Loucy (cell line): ENCODE measurements at regions not wholly inside any gene's neighbourhood (a gene's known extent, or its start where the extent isn't known, plus 50 kb on each side); places are given as distances from the start of the nearest gene placed in this dataset.

Experiments
- H2AFZ ChIP-seq: fragments of 200-600 bp; sonication (generic); 2 replicates; pipeline ENCODE4 v1.6.0; 2016; ENCODE audit warnings: antibody characterized with exemption, mild to moderate bottlenecking, low read length, moderate library complexity
- H3F3A ChIP-seq: fragments of 200-600 bp; 2 replicates; pipeline ENCODE4 v1.6.0; 2016; ENCODE audit warnings: antibody characterized with exemption, low read depth, mild to moderate bottlenecking
- H3K27me3 ChIP-seq: fragments of 200-600 bp; sonication (generic); 2 replicates; pipeline ENCODE4 v1.6.1; 2014; ENCODE audit warnings: low read length, mild to moderate bottlenecking; ENCODE audit not compliant: insufficient read depth, poor library complexity, severe bottlenecking
- H3K36me3 ChIP-seq: fragments of 200-600 bp; sonication (generic); 2 replicates; pipeline ENCODE4 v1.6.1; 2016; ENCODE audit warnings: low read length; ENCODE audit not compliant: insufficient read depth
- H3K4me1 ChIP-seq: fragments of 200-600 bp; sonication (generic); 2 replicates; pipeline ENCODE4 v1.5.1; 2014; ENCODE audit warnings: low read length, mild to moderate bottlenecking; ENCODE audit not compliant: insufficient read depth, poor library complexity, severe bottlenecking
- H3K4me2 ChIP-seq: fragments of 200-600 bp; sonication (generic); 2 replicates; pipeline ENCODE4 v1.6.0; 2014; ENCODE audit warnings: antibody characterized with exemption, low read length, low read depth, mild to moderate bottlenecking; ENCODE audit not compliant: poor library complexity, severe bottlenecking
- H3K4me3 ChIP-seq: fragments of 200-600 bp; sonication (generic); 2 replicates; pipeline ENCODE4 v1.5.1; 2014; ENCODE audit warnings: low read length, mild to moderate bottlenecking, mixed read lengths; ENCODE audit not compliant: poor library complexity, severe bottlenecking
- H3K79me2 ChIP-seq: fragments of 200-600 bp; sonication (generic); 2 replicates; pipeline ENCODE4 v1.6.1; 2014; ENCODE audit warnings: low read length; ENCODE audit not compliant: insufficient read depth
- H3K9ac ChIP-seq: fragments of 200-600 bp; sonication (generic); 2 replicates; pipeline ENCODE4 v1.6.0; 2014; ENCODE audit warnings: mild to moderate bottlenecking, low read depth, low read length, moderate library complexity; ENCODE audit not compliant: poor library complexity, severe bottlenecking
- H3K9me2 ChIP-seq: fragments of 200-600 bp; sonication (generic); replicated peaks from 2 replicates; pipeline ENCODE4 v1.6.1; 2016; ENCODE audit warnings: low read depth, low read length, mixed read lengths
- H3K9me3 ChIP-seq: fragments of 200-600 bp; sonication (generic); 2 replicates; pipeline ENCODE4 v1.6.1; 2014; ENCODE audit warnings: mild to moderate bottlenecking, antibody characterized with exemption, low read length, low read depth; ENCODE audit not compliant: insufficient read depth
- H4K20me1 ChIP-seq: fragments of 200-600 bp; sonication (generic); 2 replicates; pipeline ENCODE4 v1.6.0; 2014; ENCODE audit warnings: antibody characterized with exemption, low read length, mild to moderate bottlenecking; ENCODE audit not compliant: insufficient read depth, poor library complexity, severe bottlenecking
- EZH2phosphoT487 ChIP-seq: fragments of 200-600 bp; IDR thresholded peaks from 2 replicates; pipeline ENCODE4 v1.6.1; 2018; ENCODE audit warnings: antibody characterized with exemption, mild to moderate bottlenecking, moderate library complexity, borderline replicate concordance
- TF ChIP-seq, protein P1 (sequence below): fragments of 200-600 bp; sonication (generic); conservative IDR thresholded peaks from 2 replicates; pipeline ENCODE4 v1.5.1; 2014; ENCODE audit warnings: mild to moderate bottlenecking, antibody characterized with exemption, low read length

GRCh38 chr1:83777758-83778101 lies 221.2 kb downstream of the TTLL7 start:
- no peaks in the 10 kb centered on the region for H3F3A ChIP-seq
- H3K4me1 ChIP-seq = no peaks in the 10 kb centered on the region
- no peak overlapping the region for H3K9ac ChIP-seq
- no peaks in the 10 kb centered on the region for H3K9me3 ChIP-seq
- no peaks in the 10 kb centered on the region for H3K36me3 ChIP-seq
- H2AFZ ChIP-seq = no peak overlapping the region
- H4K20me1 ChIP-seq = no peaks in the 10 kb centered on the region
- no peaks in the 10 kb centered on the region for H3K9me2 ChIP-seq
- no peaks in the 10 kb centered on the region for H3K79me2 ChIP-seq
- no peak overlapping the region for H3K4me3 ChIP-seq
- H3K27me3 ChIP-seq = peaks cover 90% of the 10 kb centered on the region
- H3K4me2 ChIP-seq = no peak overlapping the region
- TF ChIP-seq, protein P1, sequence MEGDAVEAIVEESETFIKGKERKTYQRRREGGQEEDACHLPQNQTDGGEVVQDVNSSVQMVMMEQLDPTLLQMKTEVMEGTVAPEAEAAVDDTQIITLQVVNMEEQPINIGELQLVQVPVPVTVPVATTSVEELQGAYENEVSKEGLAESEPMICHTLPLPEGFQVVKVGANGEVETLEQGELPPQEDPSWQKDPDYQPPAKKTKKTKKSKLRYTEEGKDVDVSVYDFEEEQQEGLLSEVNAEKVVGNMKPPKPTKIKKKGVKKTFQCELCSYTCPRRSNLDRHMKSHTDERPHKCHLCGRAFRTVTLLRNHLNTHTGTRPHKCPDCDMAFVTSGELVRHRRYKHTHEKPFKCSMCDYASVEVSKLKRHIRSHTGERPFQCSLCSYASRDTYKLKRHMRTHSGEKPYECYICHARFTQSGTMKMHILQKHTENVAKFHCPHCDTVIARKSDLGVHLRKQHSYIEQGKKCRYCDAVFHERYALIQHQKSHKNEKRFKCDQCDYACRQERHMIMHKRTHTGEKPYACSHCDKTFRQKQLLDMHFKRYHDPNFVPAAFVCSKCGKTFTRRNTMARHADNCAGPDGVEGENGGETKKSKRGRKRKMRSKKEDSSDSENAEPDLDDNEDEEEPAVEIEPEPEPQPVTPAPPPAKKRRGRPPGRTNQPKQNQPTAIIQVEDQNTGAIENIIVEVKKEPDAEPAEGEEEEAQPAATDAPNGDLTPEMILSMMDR = no peak
- no peak for TF ChIP-seq EZH2phosphoT487

GRCh38 chr1:83776913-83777757 lies 221.8 kb downstream of the TTLL7 start:
- no peaks in the 10 kb centered on the region for H3F3A ChIP-seq
- no peaks in the 10 kb centered on the region for H4K20me1 ChIP-seq
- H3K79me2 ChIP-seq = no peaks in the 10 kb centered on the region
- H3K4me2 ChIP-seq = no peak overlapping the region
- H3K9me3 ChIP-seq = no peaks in the 10 kb centered on the region
- no peak overlapping the region for H2AFZ ChIP-seq
- no peaks in the 10 kb centered on the region for H3K4me1 ChIP-seq
- TF ChIP-seq EZH2phosphoT487 = no peak
- TF ChIP-seq, protein P1 = no peak
- peaks cover 96% of the 10 kb centered on the region for H3K27me3 ChIP-seq
- no peak overlapping the region for H3K4me3 ChIP-seq
- H3K36me3 ChIP-seq = no peaks in the 10 kb centered on the region
- H3K9me2 ChIP-seq = no peaks in the 10 kb centered on the region
- no peak overlapping the region for H3K9ac ChIP-seq

- no peaks in the 10 kb centered on the region for H3K9me3 ChIP-seq
- no peak overlapping the region for H3K4me2 ChIP-seq
- H4K20me1 ChIP-seq = no peaks in the 10 kb centered on the region
- H3K4me3 ChIP-seq = no peak overlapping the region
- H3K9me2 ChIP-seq = no peaks in the 10 kb centered on the region
- H3K27me3 ChIP-seq = peaks cover 100% of the 10 kb centered on the region
- no peak overlapping the region for H3K9ac ChIP-seq
- no peaks in the 10 kb centered on the region for H3F3A ChIP-seq
- no peak overlapping the region for H2AFZ ChIP-seq
- no peaks in the 10 kb centered on the region for H3K79me2 ChIP-seq
- no peak for TF ChIP-seq EZH2phosphoT487
- TF ChIP-seq, protein P1 = no peak
- no peaks in the 10 kb centered on the region for H3K4me1 ChIP-seq
- H3K36me3 ChIP-seq = no peaks in the 10 kb centered on the region
These were observed 222.8 kb downstream of the TTLL7 start for GRCh38 chr1:83775977-83776603.
